GM18870 (cell line): ENCODE measurements at regions not wholly inside any gene's neighbourhood (a gene's known extent, or its start where the extent isn't known, plus 50 kb on each side); places are given as distances from the start of the nearest gene placed in this dataset.
"Not testable (repeated sequence)": the region's sequence is repeated elsewhere in the genome, so short reads cannot be mapped to it uniquely, and the experiment has no call there.

ENCODE experiments used
- ATAC-seq: cut with Tn5 transposase; IDR thresholded peaks from one replicate; pipeline ENCODE4 v1.9.1; 2021; ENCODE audit warnings: moderate library complexity; ENCODE audit not compliant: unreplicated experiment

DNA sequence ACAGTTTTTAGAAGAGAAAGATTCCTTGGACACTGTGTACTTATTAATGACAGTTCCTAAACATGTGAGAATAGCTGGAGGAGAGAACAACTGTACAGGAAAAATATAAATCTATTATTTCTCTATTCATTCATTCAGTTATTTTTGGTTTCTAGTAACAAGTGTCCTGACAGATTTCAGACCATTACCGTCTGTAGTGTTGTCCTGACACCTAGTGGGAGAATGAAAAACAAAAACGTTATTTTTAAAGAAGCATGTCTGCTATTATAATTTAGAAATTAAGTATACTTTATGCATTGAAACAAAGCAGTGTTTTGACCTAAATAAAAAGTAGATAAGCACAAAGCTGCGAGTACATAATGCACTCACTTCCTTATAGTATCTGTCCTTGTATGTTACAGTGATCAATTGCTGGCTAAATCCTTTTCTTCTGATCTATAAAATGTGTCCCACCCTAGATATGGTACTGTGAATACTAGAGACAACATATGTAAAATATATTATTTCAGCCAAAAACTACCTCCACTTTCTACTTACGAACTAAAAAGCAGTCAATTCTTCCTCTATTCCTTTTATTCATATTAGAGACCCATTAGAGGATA lies 575.6 kb downstream of the ARL4A start:
- ATAC-seq, result peak; percentile 48

DNA sequence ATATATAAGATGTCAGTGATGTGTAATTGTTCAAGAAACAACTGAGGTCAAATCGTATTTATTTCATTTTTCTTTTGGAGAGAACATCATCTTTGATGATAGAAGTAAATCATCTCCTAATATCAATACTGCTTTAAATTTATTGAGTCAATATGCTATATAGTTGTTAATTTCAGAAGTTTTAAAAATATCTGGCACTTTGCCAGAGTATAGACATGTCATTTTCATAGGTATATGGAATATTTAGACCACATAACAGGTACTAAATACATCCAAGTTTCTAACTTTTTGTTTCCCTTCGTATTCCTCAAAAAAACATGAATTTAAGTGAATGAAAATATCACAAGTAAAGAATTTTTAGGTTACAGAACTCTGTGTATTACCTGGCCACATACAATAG lies 577.8 kb downstream of the ARL4A start:
- ATAC-seq, result no peak

DNA sequence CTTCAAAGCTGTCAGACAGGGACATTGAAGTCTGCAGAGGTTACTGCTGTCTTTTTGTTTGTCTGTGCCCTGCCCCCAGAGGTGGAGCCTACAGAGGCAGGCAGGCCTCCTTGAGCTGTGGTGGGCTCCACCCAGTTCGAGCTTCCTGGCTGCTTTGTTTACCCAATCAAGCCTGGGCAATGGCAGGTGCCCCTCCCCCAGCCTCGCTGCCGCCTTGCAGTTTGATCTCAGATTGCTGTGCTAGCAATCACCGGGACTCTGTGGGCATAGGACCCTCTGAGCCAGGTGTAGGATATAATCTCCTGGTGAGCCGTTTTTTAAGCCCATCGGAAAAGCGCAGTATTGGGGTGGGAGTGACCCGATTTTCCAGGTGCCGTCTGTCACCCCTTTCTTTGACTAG lies 586.8 kb downstream of the ARL4A start:
- ATAC-seq, result not testable (repeated sequence)

DNA sequence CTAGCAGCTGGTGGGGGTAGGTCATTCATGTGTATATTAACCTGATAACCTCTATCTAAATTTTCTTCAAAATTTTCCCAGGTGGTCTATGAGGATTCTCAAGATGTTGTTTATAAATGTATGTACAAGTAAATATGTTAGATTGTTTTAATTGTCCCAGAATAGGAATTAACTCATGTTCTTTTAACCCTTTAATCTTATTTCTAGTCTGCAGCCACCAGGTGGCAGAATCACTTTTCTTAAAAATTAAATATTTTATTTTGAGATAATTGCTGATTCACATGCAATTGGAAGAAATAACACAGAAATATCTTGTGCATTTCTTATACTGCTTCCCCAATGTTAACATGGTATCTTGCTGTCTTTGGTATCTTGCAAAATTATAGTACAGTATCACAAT lies 589.5 kb downstream of the ARL4A start:
- ATAC-seq, result no peak

DNA sequence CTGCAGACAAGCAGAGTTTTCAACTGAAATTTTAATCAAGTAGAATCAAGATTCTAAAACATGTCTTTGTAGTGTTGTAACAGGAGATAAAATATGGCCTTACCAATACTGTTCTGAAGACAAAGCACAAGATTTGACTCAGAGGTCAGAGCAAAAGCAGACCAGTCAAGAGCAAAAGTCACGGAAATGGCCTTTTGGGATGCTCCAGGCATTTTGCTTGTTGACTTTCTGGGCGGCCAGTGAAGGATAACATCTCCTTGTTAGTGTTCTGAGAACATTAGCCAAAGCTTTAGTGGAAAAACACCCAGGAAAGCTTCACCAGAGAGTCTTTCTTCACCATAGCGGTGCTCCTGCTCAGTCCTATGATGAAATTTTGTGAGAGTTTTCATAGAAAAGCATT lies 590.6 kb downstream of the ARL4A start:
- ATAC-seq, result no peak

DNA sequence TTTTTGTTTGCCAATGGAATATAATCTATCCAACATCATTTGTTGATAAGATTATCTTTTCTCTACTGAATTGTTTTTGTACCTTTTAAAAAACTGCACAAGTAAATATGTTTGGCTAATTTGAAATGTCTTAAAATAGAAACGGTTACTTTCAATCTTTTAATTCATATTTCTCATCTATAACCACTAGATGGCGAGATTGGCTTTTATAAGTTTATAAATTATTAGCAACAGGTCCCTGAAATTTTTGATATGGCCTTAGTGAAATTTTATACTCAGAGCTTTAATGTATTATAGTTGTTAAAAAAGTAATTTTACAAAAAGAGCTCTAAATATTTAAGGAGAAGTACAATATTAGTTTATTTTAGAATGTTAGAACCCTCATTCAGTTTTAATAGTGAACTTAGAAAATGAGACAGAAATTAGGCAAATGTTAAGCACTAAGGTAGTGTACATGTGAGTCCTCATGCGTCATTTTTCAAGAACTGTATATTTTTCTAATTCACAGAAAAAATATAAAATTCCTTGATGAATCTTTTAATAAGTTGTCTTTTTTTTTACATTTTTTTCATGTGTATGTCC lies 592.5 kb downstream of the ARL4A start:
- ATAC-seq, result no peak

DNA sequence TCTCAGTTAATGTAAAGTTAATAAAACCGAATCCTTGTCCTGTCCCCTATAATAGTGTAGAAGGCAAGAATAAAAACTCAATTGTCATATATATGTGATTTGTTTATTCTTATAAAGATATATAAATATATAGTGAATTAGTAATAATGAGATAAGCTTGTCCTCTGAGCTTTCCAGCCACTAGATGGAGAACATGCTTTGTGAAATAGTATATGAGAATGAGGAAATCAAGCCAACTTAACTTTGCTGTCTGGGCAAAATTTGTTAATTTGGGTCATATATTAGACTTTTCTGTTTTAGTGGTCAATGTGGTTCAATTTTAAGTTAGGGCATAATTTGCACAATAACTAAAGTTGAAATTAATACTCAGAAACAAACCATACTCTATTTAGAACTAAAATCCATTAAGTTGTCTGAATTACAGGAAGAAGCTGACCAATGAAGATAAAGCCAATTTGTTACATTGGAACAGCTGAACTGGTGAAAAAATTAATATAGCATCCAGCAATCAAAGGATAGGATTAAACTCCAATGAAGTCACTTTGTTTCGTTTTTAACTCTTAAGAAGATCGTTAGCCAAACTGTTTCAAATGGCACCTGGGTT lies 595.0 kb downstream of the ARL4A start:
- no peak for ATAC-seq

DNA sequence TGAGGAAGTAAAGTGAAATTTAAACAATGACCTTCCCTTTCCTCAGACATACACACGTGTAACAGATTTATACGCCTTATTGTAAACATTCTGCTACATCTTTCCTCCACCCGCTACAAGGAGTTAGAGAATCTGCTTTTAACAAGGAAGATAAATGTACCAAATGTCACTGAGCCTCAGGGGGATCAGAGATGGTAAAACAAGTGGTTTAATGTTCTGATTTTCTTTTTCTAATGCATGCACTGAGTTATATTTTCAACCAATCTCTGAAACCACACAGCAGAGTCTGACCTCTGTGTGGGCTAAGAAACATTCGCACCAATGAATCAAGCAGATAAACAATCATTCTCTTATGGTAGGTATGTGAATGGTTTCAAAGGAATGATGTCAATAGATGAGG lies 599.5 kb downstream of the ARL4A start:
- ATAC-seq, result no peak

DNA sequence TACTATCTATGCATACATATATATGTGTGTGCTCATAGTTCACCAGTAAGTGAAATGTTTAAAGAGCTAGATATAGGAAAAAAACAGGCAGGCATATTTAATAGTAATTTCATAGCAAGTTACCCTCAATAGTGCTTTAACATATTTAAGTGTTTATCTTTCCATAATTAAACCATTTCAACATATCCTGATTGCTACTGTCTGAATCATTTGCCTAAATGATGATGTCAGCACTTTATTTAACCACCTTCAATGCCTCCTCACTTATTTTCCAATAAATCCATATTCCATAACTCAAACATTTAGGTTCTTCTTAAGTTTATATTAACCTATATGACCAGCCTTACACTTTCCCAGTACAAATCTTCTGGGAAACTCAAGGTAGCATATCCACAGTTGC lies 601.1 kb downstream of the ARL4A start:
- no peak for ATAC-seq

DNA sequence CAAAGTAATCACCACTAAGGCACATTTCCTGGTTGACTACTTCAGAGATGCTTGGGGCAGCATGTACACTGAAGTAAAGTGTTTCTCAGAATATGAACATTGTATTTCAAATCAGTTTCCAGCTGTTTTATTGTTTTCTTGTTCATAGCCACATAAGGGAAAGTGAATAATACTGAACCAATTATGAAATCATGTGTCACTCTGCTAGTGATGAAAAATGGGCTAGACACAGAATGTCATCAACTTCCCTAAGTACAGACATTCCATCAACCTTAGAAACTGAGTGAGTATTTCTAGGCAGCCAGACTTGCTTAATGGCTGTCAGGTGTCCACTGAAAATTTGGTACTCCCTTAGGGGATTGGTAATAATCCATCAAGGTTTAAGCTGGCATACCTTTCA lies 603.5 kb downstream of the ARL4A start:
- ATAC-seq, result no peak

DNA sequence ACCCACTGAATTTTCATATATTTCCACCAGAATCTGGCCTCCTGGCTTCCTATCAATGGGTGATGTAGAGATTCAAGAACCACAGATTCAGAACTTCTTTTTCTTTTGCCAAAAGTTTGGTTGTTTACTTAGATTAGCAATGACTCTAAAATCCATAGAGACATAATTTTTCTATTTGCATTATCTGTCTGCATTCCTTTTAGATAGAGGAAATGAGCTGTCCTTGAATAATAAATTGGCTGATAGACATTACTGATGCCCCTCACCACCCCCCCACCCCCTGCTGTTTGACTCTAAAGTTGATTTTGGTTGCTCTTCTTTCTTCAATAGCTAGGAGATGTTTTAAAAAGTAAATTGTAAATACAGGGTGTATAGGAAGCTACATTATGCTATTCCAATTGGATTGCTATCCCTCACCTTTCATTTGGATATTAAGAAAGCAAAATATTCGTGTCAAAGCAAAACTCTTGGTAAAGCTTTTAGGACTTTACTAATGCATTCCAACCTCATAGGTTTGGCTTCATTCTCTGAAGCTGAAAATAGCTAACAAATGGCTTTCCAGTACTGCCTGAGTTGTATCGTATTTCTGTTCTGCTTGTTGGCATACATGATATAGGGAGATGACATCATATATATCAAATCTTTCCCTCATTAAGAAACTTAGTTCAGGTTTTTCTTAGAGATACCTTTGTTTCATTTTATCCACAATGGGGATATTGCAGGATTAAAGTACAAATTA lies 606.0 kb downstream of the ARL4A start:
- no peak for ATAC-seq

DNA sequence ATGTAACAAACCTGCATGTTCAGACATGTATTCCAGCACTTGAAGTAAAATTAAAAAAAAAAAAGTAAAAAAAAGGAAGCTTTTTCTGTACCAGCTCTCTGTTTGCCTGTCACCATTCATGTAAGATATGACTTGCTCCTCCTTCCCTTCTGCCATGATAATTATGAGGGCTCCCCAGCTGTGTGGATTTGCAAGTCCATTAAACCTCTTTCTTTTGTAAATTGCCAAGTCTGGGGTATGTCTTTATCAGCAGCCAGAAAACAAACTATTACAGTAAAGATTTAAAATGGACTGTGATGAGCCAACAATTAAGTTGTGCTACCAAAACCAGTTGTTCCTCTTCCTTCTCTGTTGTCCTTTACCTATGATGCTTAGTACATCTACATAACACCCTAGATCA lies 619.6 kb downstream of the ARL4A start:
- ATAC-seq, result no peak

DNA sequence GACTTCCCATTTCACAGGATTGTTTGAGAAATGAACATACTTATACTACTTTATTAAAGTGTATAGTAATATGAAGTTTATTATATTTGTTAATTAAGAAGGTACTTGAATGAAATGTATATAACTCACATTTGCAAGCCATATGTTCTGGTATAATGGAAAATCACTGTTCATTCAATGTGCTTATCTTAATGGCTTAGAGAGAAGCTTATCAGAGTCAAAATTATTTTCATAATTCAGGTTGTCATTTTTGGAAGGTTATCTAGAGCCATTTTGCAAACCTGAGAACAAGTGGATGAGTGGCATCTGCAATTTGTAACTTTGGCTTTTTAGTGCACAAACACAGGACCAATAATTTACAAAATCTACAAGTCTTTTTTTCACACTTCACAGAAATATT lies 621.0 kb downstream of the ARL4A start:
- no peak for ATAC-seq

DNA sequence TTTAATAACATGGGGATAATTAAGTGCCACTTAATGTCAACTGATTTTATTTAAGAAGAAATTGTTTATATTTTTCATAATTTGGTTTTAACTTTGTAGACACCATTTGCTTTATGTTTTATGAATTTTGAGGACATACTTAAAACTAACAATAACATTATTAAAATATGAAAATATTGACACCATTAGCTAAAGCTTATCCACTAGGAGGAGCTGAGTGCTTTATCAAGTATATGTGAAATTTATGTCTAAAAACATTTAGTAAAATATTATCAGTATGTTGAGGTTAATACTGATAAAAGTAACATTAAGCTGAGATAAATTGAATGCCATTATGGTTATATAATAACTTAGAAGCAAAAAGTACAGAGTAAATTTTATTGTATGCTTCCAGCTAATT lies 622.1 kb downstream of the ARL4A start:
- no peak for ATAC-seq

DNA sequence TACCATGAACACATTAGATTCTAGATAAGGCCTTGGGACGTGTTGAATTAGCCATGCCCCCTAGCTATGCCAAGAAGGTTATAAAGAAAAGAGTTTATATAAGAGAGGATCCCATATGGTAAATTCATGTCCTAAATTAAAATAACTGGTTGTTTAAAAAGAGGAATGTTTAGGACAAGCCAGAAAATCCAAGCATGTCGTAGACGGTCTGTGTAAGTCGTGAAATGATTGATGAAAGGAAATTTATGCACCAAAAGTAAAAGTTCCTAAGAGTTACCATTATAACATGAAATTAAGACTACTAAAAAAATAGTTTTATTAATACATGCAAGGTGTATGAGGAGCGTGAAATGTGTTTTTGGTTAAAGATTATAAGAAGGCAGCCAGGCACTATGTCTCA lies 624.9 kb downstream of the ARL4A start:
- ATAC-seq, result no peak

DNA sequence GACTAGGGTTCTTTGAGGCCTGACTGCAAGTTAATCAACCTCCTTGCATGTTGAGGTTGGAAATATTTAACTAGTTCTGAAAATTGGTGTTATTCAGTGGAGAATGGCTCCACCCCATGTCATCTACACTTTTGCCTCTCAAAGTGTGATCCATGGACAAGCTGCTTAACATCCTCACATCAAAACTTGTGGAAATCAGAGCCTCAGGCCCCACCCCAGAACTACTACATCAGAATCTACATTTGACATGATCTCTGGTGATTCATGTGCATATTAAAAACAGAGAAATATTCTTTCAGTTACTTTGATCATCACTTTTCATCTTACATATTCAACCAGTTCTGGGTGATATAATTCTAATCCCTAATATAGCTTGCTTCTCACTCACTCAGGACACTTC lies 632.9 kb downstream of the ARL4A start:
- ATAC-seq, result no peak

DNA sequence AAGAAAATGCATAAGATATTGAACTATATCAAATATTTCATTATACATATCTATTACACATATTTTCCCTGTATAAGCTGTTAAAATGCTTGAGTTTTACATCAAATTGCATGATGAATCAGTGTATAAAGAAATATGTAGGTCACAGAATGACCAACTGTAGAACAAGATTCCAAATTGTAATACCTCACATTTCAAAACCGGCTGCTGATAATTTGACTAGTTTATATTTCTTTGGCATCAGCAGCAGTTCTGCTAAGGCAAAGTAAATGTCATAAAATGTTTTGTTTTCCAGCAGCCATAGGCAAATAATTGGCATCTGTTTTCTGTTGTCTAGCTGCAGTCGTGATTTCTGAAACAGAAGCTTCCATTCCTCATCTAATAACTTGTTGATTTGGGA lies 633.9 kb downstream of the ARL4A start:
- ATAC-seq, result no peak

DNA sequence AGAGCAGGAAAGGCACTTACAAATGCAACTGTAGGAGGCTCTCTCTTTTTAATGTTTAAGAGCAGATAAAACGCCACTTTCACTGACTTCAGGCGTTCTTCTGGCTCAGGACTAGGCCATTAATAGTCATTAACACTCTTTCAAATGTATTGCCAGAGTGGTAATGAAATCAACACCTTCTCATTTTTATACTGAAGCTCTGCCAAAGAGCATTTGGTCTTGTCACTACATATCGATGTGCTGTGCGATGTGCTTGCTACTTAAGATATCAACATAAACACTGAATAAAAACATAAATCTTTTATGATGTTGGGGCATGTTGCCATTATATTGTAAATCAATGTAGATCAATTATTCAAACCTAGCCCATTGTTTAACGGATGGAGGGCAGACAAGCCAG lies 634.7 kb downstream of the ARL4A start:
- no peak for ATAC-seq

DNA sequence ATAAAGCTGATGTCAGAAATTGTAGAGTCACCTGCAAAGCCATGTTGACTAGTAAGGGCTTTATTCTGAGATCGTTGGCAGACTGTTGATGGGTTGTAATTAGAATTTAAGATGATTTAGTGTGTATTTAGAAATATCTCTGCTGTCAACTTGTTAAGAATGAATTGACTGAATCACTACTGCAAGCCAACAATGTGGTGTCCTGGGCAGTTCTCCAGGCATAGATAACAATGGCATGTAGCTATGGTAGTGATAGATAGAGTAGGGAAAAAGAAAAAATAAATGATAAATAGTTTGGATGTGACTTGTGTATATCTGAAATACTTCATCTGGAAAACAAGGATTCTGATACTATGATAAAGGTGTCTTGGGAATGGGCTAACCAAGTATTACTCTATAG lies 640.2 kb downstream of the ARL4A start:
- ATAC-seq, result no peak

DNA sequence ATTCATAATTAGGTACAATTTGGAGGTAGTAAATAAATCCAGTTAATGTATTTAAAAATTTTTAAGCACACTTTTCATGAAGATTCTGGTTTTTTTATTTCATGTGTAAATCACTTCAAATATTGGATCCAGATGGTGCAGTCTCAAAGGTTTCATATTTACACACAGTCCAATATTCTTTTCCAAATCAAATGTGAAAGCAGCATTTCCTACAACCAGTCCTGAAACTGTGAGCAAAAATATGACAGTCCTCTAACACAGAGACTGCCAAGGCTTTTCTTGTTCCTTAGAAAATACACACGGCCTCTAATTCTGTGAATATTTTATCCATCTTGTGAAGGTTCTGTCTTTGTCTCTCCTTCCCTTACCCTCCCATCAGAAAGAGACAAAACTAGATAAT lies 645.9 kb downstream of the ARL4A start:
- ATAC-seq, result no peak

DNA sequence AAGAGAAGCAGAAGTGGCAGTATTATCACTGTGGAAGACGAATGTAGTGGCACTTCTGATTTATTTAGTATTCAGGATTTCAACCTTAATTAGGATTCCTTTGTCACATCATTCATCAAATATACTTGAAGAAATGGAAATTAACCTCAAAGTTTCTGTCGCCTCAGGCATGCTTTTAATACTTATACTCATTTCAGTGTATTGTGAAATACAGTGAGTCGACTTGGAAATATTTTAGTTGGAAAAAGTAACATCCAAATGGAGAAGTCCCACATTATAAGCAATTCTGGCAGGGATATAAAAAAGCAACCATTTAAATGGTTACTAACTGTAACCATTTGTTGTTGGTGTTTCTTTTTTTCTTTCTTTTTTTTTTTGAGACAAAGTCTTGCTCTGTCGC lies 648.8 kb downstream of the ARL4A start:
- no peak for ATAC-seq

DNA sequence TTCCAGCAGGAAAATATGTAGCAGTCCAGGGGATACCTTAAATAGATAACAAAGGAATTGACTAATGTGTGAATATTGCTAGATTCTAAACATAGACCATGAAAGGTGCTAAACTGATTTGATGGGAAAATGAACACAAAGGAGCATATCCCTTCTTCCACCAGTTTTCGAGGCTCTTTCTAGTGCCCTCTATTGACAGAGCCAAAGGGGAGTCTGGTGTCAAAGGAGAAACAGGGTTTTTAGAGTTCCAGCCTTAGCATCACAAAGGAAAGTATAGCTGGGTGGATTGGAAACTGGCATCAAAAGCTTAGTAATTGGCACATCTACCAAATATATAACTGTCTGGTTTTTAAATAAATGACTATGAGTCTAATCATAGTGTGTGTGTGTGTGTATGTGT lies 636.8 kb downstream of the ETV1 start:
- ATAC-seq, result no peak
